GM12873 (cell line): ENCODE measurements at regions not wholly inside any gene's neighbourhood (a gene's known extent, or its start where the extent isn't known, plus 50 kb on each side); places are given as distances from the start of the nearest gene placed in this dataset.

ENCODE experiments used
- TF ChIP-seq, protein P1 (sequence below): IDR thresholded peaks from 2 replicates; pipeline ENCODE4 v1.5.1; 2012; ENCODE audit warnings: low read depth, mild to moderate bottlenecking, moderate library complexity, low read length, control low read depth; ENCODE audit not compliant: insufficient read depth; ENCODE audit errors: missing control alignments

DNA sequence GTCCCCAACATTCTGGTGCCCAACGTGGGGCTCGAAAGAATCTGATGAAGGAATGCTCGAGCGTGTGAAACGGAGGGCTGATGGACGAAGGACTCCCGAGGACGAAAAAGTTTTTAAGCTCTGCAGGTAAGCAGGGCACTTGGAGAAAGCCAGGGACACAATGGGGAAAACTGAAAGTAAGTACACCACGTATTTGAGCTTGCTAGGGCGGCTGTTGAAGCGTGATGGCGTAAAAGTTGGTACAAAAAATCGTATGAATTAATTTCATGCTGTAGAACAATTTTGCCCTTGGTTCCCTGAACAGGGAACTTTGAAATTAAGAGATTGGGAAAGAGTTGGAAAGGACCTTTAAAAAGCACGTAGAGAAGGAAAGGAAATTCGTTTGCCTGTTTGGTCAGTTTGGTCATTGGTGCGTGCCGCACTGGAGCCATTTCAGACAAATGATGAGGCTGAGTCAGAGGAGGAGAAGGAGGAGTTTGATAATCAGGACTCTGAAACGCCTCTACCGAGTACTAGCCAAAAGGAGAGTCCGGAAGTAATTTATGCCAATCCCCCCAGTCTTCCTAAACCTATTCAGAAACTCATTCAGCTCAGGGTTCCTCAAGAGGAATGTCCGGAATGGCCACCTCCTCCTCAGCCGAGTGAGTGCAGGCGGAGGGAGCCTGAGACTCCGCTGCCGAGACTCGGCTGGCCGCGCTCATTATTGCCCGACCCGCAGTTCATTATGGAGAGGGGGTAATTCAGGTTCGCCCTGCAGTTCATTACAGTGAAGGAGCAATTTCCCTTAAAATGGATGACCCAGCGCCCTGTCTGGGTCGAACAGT, 59.2 kb upstream of the PRSS16 start:
- TF ChIP-seq, protein P1, sequence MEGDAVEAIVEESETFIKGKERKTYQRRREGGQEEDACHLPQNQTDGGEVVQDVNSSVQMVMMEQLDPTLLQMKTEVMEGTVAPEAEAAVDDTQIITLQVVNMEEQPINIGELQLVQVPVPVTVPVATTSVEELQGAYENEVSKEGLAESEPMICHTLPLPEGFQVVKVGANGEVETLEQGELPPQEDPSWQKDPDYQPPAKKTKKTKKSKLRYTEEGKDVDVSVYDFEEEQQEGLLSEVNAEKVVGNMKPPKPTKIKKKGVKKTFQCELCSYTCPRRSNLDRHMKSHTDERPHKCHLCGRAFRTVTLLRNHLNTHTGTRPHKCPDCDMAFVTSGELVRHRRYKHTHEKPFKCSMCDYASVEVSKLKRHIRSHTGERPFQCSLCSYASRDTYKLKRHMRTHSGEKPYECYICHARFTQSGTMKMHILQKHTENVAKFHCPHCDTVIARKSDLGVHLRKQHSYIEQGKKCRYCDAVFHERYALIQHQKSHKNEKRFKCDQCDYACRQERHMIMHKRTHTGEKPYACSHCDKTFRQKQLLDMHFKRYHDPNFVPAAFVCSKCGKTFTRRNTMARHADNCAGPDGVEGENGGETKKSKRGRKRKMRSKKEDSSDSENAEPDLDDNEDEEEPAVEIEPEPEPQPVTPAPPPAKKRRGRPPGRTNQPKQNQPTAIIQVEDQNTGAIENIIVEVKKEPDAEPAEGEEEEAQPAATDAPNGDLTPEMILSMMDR = no peak

DNA sequence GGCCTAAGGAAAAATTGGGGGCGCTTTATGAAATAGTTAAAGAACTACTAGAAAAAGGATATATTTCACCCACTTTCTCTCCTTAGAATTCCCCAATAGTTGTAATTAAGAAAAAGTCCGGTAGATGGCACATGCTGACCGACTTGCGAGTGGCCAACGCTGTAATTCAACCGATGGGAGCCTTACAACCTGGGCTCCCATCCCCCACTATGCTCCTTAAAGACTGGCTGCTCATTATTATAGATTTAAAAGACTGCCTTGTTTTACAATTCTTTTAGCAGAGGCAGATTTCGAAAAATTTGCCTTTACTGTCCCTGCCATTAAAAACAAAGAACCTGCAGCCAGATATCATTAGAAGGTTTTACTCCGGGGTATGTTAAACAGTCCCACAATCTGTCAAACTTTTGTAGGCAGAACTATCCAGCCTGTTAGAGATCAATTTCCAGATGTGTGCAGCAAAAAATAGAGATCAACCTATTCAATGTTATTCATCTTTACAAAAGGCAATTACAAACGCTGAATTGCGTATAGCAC, 58.5 kb upstream of the PRSS16 start:
- TF ChIP-seq, protein P1 = peak; percentile 59

DNA sequence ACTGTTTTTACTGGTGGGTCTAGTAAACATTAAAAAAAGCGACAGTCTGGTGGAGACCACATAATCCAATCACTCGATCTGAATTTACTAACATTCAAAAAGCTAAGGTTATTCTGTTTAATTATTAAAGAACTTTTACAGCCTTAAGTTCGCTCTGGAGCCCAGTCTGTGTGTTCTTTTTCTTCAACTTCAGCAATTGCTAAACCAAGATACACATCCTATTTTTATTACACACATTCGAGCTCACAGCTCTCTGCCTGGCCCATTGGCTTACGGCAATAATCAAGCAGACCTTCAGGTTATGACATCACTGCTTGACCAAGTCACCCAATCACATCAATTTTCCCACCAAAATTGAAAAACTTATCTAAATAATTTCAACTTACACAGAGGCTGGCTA, 57.4 kb upstream of the PRSS16 start:
- TF ChIP-seq, protein P1 = no peak
